Panc1 (cell line): ENCODE measurements at regions not wholly inside any gene's neighbourhood (a gene's known extent, or its start where the extent isn't known, plus 50 kb on each side); places are given as distances from the start of the nearest gene placed in this dataset.

Source experiments
- ATAC-seq: fragments of 200-7000 bp; cut with Tn5 transposase; 2 replicates; pipeline ENCODE4 v1.9.1; 2020; ENCODE audit warnings: mild to moderate bottlenecking, moderate library complexity
- BruUV-seq: library from RNA; stranded (reverse); fragments of 400-500 nt; replicated peaks from 2 replicates; lab custom pipeline; 2021; lab: Mats Ljungman, UMichigan
- CTCF ChIA-PET: fragments of 300-600 bp; sonication (Branson Sonifier 250); formaldehyde crosslinking; loops from one replicate; lab custom pipeline; 2022; ENCODE audit warnings: antibody characterized with exemption; lab: Charles Lee
- POLR2A ChIA-PET: fragments of 300-600 bp; sonication (Branson Sonifier 250); formaldehyde crosslinking; loops from one replicate; lab custom pipeline; 2022; ENCODE audit warnings: antibody characterized with exemption; lab: Charles Lee
- DNase-seq: peaks from one replicate; pipeline ENCODE4 v3.0.0-alpha.2; 2010; ENCODE audit warnings: low read depth, low spot score
- H3K27ac ChIP-seq: 2 replicates; pipeline ENCODE4 v1.5.1; 2011; ENCODE audit warnings: mild to moderate bottlenecking, low read length, inconsistent platforms
- H3K27me3 ChIP-seq: fragments of 200-500 bp; sonication (Bioruptor generic); 2 replicates; pipeline ENCODE4 v1.6.0; 2014; ENCODE audit warnings: low read length, inconsistent platforms; ENCODE audit not compliant: control insufficient read depth, insufficient read depth
- H3K36me3 ChIP-seq: fragments of 200-500 bp; sonication (Bioruptor generic); 2 replicates; pipeline ENCODE4 v1.5.1; 2014; ENCODE audit warnings: inconsistent platforms, mild to moderate bottlenecking, low read length, moderate library complexity; ENCODE audit not compliant: control insufficient read depth, insufficient read depth
- H3K4me1 ChIP-seq: 2 replicates; pipeline ENCODE4 v1.5.1; 2011; ENCODE audit warnings: inconsistent platforms, mild to moderate bottlenecking, low read length, moderate library complexity; ENCODE audit not compliant: control insufficient read depth, insufficient read depth
- H3K4me3 ChIP-seq, 2 experiments: 2 replicates each; pipeline ENCODE4 v1.5.1; 2011 to 2012; ENCODE audit warnings: low read depth in 2 of 2, low read length in 2 of 2, mild to moderate bottlenecking in 2 of 2, inconsistent platforms in 1 of 2, moderate library complexity in 1 of 2
- H3K9me3 ChIP-seq: fragments of 200-500 bp; sonication (Bioruptor generic); 2 replicates; pipeline ENCODE4 v1.5.1; 2014; ENCODE audit warnings: low read depth, mild to moderate bottlenecking, inconsistent platforms, low read length, moderate library complexity; ENCODE audit not compliant: control insufficient read depth, insufficient read depth
- CTCF ChIP-seq: fragments of 450-650 bp; IDR thresholded peaks from 2 replicates; pipeline ENCODE4 v1.5.1; 2017; ENCODE audit warnings: mild to moderate bottlenecking
- POLR2AphosphoS5 ChIP-seq: IDR thresholded peaks from 2 replicates; pipeline ENCODE4 v1.6.1; 2012; ENCODE audit warnings: mild to moderate bottlenecking, low read depth, low read length, moderate library complexity
- SIN3A ChIP-seq: IDR thresholded peaks from 2 replicates; pipeline ENCODE4 v1.6.1; 2012; ENCODE audit warnings: low read depth, mild to moderate bottlenecking, low read length, moderate library complexity, borderline replicate concordance; ENCODE audit not compliant: insufficient read depth
- TCF7L2 ChIP-seq: IDR thresholded peaks from 2 replicates; pipeline ENCODE4 v1.6.1; 2011; ENCODE audit warnings: mild to moderate bottlenecking, low read depth, low read length, inconsistent platforms
- in situ Hi-C: cut with HindIII; loops from 2 replicates; pipeline ENCODE4 v1.10.0; 2016; ENCODE audit warnings: low sequenced_read_pairs, low pct_unique_long_range_greater_than_20kb
- intact Hi-C: fragments of 100-400 bp; cut with micrococcal nuclease; formaldehyde crosslinking; loops from one replicate; pipeline ENCODE4 v1.10.0; 2022; ENCODE audit not compliant: unreplicated experiment
- TF ChIP-seq, protein P1 (sequence below), 2 experiments: IDR thresholded peaks; 2 replicates each; pipeline ENCODE4 v1.6.1; 2011 to 2012; ENCODE audit warnings: low read depth in 2 of 2, control low read depth in 1 of 2, low read length in 1 of 2, mild to moderate bottlenecking in 1 of 2, moderate library complexity in 1 of 2; ENCODE audit not compliant: insufficient read depth in 1 of 2

DNA sequence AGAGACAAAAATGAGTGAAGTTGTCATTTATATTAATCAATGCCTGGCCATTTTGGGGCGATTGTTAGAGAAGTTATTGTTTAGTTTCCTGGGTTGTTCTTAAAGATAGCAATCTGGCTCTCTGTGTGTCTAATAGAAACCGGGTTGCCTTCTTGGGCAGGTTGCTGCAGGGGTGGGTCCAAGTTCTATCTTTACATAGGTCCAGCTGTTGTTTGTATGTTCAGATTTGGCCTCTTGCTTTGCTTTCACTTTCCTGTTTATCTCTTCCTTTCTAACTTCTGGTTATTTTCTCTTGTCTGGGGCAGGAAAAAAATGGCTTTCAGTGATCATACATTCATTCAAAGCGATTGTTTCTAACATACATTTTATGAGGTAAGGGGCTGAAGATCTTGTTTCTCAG, 128.4 kb upstream of the NOX3 start:
- DNase-seq (no peak), ATAC-seq (no peak)
- Histone ChIP-seq H3K27ac (no peak overlapping the region), H3K9me3 (no peaks in the 10 kb centered on the region), H3K27me3 (no peaks in the 10 kb centered on the region), H3K4me1 (no peaks in the 10 kb centered on the region), H3K4me3 (no peak overlapping the region), H3K36me3 (no peaks in the 10 kb centered on the region)
- in situ Hi-C loops (no loop called here), intact Hi-C loops (no loop called here)
- TF ChIP-seq, protein P1, sequence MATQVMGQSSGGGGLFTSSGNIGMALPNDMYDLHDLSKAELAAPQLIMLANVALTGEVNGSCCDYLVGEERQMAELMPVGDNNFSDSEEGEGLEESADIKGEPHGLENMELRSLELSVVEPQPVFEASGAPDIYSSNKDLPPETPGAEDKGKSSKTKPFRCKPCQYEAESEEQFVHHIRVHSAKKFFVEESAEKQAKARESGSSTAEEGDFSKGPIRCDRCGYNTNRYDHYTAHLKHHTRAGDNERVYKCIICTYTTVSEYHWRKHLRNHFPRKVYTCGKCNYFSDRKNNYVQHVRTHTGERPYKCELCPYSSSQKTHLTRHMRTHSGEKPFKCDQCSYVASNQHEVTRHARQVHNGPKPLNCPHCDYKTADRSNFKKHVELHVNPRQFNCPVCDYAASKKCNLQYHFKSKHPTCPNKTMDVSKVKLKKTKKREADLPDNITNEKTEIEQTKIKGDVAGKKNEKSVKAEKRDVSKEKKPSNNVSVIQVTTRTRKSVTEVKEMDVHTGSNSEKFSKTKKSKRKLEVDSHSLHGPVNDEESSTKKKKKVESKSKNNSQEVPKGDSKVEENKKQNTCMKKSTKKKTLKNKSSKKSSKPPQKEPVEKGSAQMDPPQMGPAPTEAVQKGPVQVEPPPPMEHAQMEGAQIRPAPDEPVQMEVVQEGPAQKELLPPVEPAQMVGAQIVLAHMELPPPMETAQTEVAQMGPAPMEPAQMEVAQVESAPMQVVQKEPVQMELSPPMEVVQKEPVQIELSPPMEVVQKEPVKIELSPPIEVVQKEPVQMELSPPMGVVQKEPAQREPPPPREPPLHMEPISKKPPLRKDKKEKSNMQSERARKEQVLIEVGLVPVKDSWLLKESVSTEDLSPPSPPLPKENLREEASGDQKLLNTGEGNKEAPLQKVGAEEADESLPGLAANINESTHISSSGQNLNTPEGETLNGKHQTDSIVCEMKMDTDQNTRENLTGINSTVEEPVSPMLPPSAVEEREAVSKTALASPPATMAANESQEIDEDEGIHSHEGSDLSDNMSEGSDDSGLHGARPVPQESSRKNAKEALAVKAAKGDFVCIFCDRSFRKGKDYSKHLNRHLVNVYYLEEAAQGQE (IDR thresholded peaks at IDR 0.05; ENCODE audit: insufficient read depth in 1 of 2, low read depth in 2 of 2, low read length in 1 of 2): no peak
- CTCF ChIA-PET: no interaction called here
- BruUV-seq: no TSS peak
- POLR2A ChIA-PET: no interaction called here

DNA sequence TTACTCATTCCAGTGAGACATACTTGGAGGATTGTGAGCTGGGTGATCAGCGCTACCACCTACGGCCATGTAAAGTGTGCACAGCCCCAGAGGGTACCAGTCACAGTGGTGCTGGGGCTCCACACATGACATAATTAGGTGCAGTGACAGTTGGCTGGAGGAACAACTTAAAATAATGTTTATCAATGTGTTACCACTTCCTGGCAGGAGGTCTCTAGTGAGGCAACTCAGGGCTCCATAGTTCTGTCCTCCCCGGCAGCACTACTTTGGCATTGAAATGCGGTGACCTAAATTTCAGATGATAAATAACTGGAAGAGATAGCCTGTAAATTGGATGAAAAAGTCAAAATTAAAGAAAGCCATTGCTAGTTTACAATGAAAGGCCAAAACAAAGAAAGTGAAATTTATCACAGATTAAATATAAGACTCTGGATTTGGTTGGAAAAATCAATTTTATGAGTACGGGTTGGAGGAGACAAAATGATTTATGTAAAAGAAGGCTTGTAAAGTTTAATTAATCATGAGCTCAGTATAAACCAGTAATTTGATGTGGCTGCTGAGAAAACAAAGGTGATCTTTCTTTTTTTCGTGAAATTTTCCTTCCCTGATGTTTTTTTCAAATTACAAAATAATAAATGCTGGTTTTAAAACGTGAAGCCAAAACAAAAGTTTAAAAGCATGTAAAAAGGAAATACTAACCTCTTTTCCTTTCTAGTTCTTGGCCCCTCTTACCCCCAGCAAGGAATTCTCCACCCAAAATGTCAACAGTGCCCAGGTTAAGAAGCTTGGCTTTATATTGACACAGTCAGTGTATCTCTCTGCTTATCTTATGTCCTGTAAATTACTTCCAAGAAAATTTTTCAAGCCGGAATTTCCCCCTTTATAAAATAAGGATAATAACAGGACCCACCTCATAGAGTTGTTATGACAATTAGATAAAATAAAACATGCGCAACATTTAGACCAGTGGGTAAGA, 126.7 kb upstream of the NOX3 start:
- Histone ChIP-seq H3K4me3 (no peak overlapping the region), H3K36me3 (no peaks in the 10 kb centered on the region), H3K9me3 (no peaks in the 10 kb centered on the region), H3K4me1 (no peaks in the 10 kb centered on the region), H3K27ac (no peak overlapping the region), H3K27me3 (no peaks in the 10 kb centered on the region)
- CTCF ChIA-PET: no interaction called here
- in situ Hi-C loops (no loop called here), intact Hi-C loops (no loop called here)
- ATAC-seq (no peak), DNase-seq (no peak)
- BruUV-seq: no TSS peak
- POLR2A ChIA-PET: no interaction called here
- TF ChIP-seq, protein P1 (IDR thresholded peaks at IDR 0.05; ENCODE audit: insufficient read depth in 1 of 2, low read depth in 2 of 2, low read length in 1 of 2): no peak
- TF ChIP-seq SIN3A (no peak), CTCF (no peak), TCF7L2 (no peak), POLR2AphosphoS5 (no peak)
